ENCODE measurements at regions not wholly inside any gene's neighbourhood (a gene's known extent, or its start where the extent isn't known, plus 50 kb on each side); places are given as distances from the start of the nearest gene placed in this dataset.

DNA sequence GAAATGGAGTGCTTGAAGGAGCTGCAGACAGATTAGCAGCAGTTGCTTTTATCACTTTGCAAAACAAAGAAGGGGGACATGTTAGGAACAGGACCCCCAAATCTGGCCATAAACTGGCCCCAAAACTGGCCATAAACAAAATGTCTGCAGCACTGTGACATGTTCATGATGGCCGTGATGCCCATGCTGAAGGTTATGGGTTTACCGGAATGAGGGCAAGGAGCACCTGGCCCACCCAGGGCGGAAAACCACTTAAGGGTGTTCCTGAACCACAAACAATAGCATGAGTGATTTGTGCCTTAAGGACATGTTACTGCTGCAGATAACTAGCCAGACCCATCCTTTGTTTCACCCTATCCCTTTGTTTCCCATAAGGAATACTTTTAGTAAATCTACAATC is 79.6 kb upstream of the GC start:
- DNase-seq (ENCODE audit: low read depth, low spot score): no peak
- TF ChIP-seq CTCF (IDR thresholded peaks at IDR 0.05; ENCODE audit: low read depth, low read length): no peak
- no peak overlapping the region for H3K4me3 ChIP-seq (ENCODE audit: low read depth, low read length)
- in situ Hi-C loops (cut with HindIII; ENCODE audit: low sequenced_read_pairs): no loop called here

- no peak for TF ChIP-seq CTCF (IDR thresholded peaks at IDR 0.05; ENCODE audit: low read depth, low read length)
These were observed 80.5 kb upstream of the GC start for GRCh38 chr4:71864380-71864779.

GRCh38 chr4:71866212-71866885 is 82.5 kb upstream of the GC start:
- H3K4me3 ChIP-seq (ENCODE audit: low read depth, low read length): no peak overlapping the region
- in situ Hi-C loops (cut with HindIII; ENCODE audit: low sequenced_read_pairs): no loop called here
- no peak for DNase-seq (ENCODE audit: low read depth, low spot score)
- no peak for TF ChIP-seq CTCF (IDR thresholded peaks at IDR 0.05; ENCODE audit: low read depth, low read length)

More at GRCh38 chr4:71864380-71864779, 80.5 kb upstream of the GC start:
- H3K4me3 ChIP-seq (ENCODE audit: low read depth, low read length): no peak overlapping the region
- no peak for DNase-seq (ENCODE audit: low read depth, low spot score)
- in situ Hi-C loops (cut with HindIII; ENCODE audit: low sequenced_read_pairs): no loop called here

DNA sequence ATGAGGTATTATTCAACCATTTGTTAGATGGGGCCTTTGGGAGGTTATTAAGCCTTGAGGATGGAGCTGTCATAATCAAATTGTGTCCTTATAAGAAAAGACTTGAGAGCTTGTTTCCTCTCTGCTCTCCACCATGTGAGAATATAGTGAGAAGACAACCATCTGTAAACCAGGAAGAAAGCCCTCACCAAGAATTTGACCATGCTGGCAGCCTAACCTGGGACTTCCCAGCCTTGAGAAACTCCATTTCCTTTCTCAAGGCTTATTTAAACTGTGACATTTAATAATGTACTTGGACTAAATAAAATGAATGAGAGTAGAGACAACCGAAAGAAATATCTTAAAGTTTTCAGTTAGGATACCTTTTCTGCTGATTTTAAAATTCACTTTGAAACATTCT is 83.7 kb upstream of the GC start:
- no peak for TF ChIP-seq CTCF (IDR thresholded peaks at IDR 0.05; ENCODE audit: low read depth, low read length)
- in situ Hi-C loops (cut with HindIII; ENCODE audit: low sequenced_read_pairs): no loop called here
- DNase-seq (ENCODE audit: low read depth, low spot score): no peak

DNA sequence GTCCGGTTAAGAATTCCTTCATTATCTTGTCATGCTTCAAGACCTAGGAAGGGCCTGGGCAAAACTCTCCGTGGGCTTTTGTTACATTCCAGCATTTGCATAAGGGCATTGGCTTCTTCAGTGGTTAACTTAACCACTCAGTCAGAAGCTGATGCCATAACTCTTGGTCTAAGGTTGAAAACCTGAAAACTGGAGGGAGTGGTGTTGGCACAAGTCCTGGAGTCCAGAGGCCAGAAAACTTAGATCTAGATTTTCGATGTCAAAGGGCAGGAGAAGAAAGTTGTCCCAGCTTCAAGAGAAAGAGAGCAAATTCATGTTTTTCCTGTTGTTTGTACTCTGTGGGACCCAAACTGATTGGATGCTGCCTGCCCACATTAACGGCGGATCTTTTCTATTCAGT is 86.6 kb upstream of the GC start:
- in situ Hi-C loops (cut with HindIII; ENCODE audit: low sequenced_read_pairs): no loop called here
- H3K4me3 ChIP-seq (ENCODE audit: low read depth, low read length): no peak overlapping the region
- no peak for TF ChIP-seq CTCF (IDR thresholded peaks at IDR 0.05; ENCODE audit: low read depth, low read length)
- DNase-seq (ENCODE audit: low read depth, low spot score): no peak

More for the DNA sequence above, 83.7 kb upstream of the GC start:
- H3K4me3 ChIP-seq (ENCODE audit: low read depth, low read length): no peak overlapping the region

DNA sequence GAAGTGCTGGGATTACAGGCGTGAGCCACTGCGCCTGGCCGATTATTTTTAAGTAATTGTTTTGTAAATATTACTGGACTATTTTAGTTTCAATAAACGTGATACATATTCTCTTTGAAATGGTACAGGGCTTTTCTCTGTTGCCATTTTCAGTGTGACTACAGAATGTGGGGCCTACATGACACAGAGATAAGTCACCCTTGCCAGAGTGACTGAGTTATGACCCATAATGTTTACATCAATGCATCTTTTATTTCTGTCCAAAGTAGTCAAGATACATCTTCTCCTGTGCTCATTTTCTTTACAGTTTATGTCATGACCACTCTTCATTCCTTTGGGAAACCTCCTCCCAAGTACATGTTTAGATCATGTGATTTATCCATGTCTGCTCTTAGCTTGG is 88.3 kb upstream of the GC start:
- in situ Hi-C loops (cut with HindIII; ENCODE audit: low sequenced_read_pairs): no loop called here
- TF ChIP-seq CTCF (IDR thresholded peaks at IDR 0.05; ENCODE audit: low read depth, low read length): no peak
- no peak overlapping the region for H3K4me3 ChIP-seq (ENCODE audit: low read depth, low read length)
- DNase-seq (ENCODE audit: low read depth, low spot score): no peak
